T-helper 1 cell treated with Interleukin-12 subunit alpha and Interleukin-12 subunit beta and Interleukin-4 antibody, amounts not matched to agents 30 μg/mL and 1 μg/mL, for 36 hours (primary cell): ENCODE measurements at regions not wholly inside any gene's neighbourhood (a gene's known extent, or its start where the extent isn't known, plus 50 kb on each side); places are given as distances from the start of the nearest gene placed in this dataset.
"Not testable (repeated sequence)": the region's sequence is repeated elsewhere in the genome, so short reads cannot be mapped to it uniquely, and the experiment has no call there.

ENCODE experiments used
- H3K27ac Mint-ChIP-seq: one replicate; pipeline ENCODE4 v1.8.0; 2021; ENCODE audit warnings: mild to moderate bottlenecking, mixed read lengths
- H3K27me3 Mint-ChIP-seq: one replicate; pipeline ENCODE4 v1.8.0; 2021; ENCODE audit warnings: low read depth, mixed read lengths
- H3K36me3 Mint-ChIP-seq: one replicate; pipeline ENCODE4 v1.8.0; 2021; ENCODE audit warnings: low read depth, mixed read lengths
- H3K4me1 Mint-ChIP-seq: one replicate; pipeline ENCODE4 v1.8.0; 2021; ENCODE audit warnings: low read depth, mixed read lengths
- H3K4me3 Mint-ChIP-seq: one replicate; pipeline ENCODE4 v1.8.0; 2021; ENCODE audit warnings: mild to moderate bottlenecking, moderate library complexity, mixed read lengths
- H3K9me3 Mint-ChIP-seq: one replicate; pipeline ENCODE4 v1.8.0; 2021; ENCODE audit warnings: mixed read lengths

- Mint-ChIP-seq H3K4me1 (no peaks in the 10 kb centered on the region), H3K9me3 (peaks cover 4% of the 10 kb centered on the region), H3K27ac (no peak overlapping the region), H3K4me3 (no peak overlapping the region), H3K36me3 (no peaks in the 10 kb centered on the region), H3K27me3 (no peaks in the 10 kb centered on the region)
Measured at GRCh38 chr2:124967325-124967724, 942.2 kb downstream of the CNTNAP5 start.

GRCh38 chr2:124970030-124970429, 944.9 kb downstream of the CNTNAP5 start:
- H3K9me3 Mint-ChIP-seq: peaks cover 4% of the 10 kb centered on the region

GRCh38 chr2:124973396-124973795, 948.3 kb downstream of the CNTNAP5 start:
- Mint-ChIP-seq H3K27me3 (no peaks in the 10 kb centered on the region), H3K27ac (no peak overlapping the region), H3K4me1 (no peaks in the 10 kb centered on the region), H3K4me3 (no peak overlapping the region), H3K9me3 (peaks cover 4% of the 10 kb centered on the region), H3K36me3 (no peaks in the 10 kb centered on the region)

More at GRCh38 chr2:124970030-124970429, 944.9 kb downstream of the CNTNAP5 start:
- no peaks in the 10 kb centered on the region for H3K4me1 Mint-ChIP-seq
- H3K36me3 Mint-ChIP-seq: no peaks in the 10 kb centered on the region
- no peak overlapping the region for H3K27ac Mint-ChIP-seq
- no peak overlapping the region for H3K4me3 Mint-ChIP-seq
- H3K27me3 Mint-ChIP-seq: no peaks in the 10 kb centered on the region

GRCh38 chr2:124975224-124975623, 950.1 kb downstream of the CNTNAP5 start:
- Mint-ChIP-seq H3K27me3 (no peaks in the 10 kb centered on the region), H3K36me3 (no peaks in the 10 kb centered on the region), H3K27ac (no peak overlapping the region), H3K4me3 (no peak overlapping the region), H3K9me3 (no peaks in the 10 kb centered on the region), H3K4me1 (no peaks in the 10 kb centered on the region)

GRCh38 chr2:124975648-124976047, 950.6 kb downstream of the CNTNAP5 start:
- Mint-ChIP-seq H3K4me3 (no peak overlapping the region), H3K36me3 (no peaks in the 10 kb centered on the region), H3K4me1 (no peaks in the 10 kb centered on the region), H3K27ac (no peak overlapping the region), H3K27me3 (no peaks in the 10 kb centered on the region), H3K9me3 (no peaks in the 10 kb centered on the region)

- peaks cover 4% of the 10 kb centered on the region for H3K9me3 Mint-ChIP-seq
- H3K27ac Mint-ChIP-seq: no peak overlapping the region
- no peaks in the 10 kb centered on the region for H3K4me1 Mint-ChIP-seq
- H3K27me3 Mint-ChIP-seq: no peaks in the 10 kb centered on the region
- H3K36me3 Mint-ChIP-seq: no peaks in the 10 kb centered on the region
- no peak overlapping the region for H3K4me3 Mint-ChIP-seq
Measured at GRCh38 chr2:124978597-124978996, 953.5 kb downstream of the CNTNAP5 start.

GRCh38 chr2:124983595-124983994, 958.5 kb downstream of the CNTNAP5 start:
- no peaks in the 10 kb centered on the region for H3K27me3 Mint-ChIP-seq
- H3K27ac Mint-ChIP-seq: no peak overlapping the region
- H3K4me1 Mint-ChIP-seq: no peaks in the 10 kb centered on the region
- H3K36me3 Mint-ChIP-seq: no peaks in the 10 kb centered on the region
- peaks cover 16% of the 10 kb centered on the region for H3K9me3 Mint-ChIP-seq
- H3K4me3 Mint-ChIP-seq: no peak overlapping the region

- H3K9me3 Mint-ChIP-seq: peaks cover 21% of the 10 kb centered on the region
- H3K27me3 Mint-ChIP-seq: no peaks in the 10 kb centered on the region
- no peak overlapping the region for H3K4me3 Mint-ChIP-seq
- no peaks in the 10 kb centered on the region for H3K4me1 Mint-ChIP-seq
- H3K36me3 Mint-ChIP-seq: no peaks in the 10 kb centered on the region
- H3K27ac Mint-ChIP-seq: no peak overlapping the region
Measured at GRCh38 chr2:124985270-124985669, 960.2 kb downstream of the CNTNAP5 start.

- Mint-ChIP-seq H3K27me3 (no peaks in the 10 kb centered on the region), H3K27ac (no peak overlapping the region), H3K4me3 (no peak overlapping the region), H3K36me3 (no peaks in the 10 kb centered on the region), H3K9me3 (peaks cover 22% of the 10 kb centered on the region), H3K4me1 (no peaks in the 10 kb centered on the region)
Measured at GRCh38 chr2:124986136-124986535, 961.0 kb downstream of the CNTNAP5 start.

GRCh38 chr2:124986870-124987269, 961.8 kb downstream of the CNTNAP5 start:
- H3K27me3 Mint-ChIP-seq, H3K4me3 Mint-ChIP-seq, H3K27ac Mint-ChIP-seq, H3K36me3 Mint-ChIP-seq, H3K4me1 Mint-ChIP-seq: not testable (repeated sequence)
- H3K9me3 Mint-ChIP-seq: peaks cover 21% of the 10 kb centered on the region

- H3K27me3 Mint-ChIP-seq, H3K4me1 Mint-ChIP-seq, H3K36me3 Mint-ChIP-seq, H3K4me3 Mint-ChIP-seq, H3K27ac Mint-ChIP-seq: not testable (repeated sequence)
- peaks cover 21% of the 10 kb centered on the region for H3K9me3 Mint-ChIP-seq
Measured at GRCh38 chr2:124987436-124987835, 962.3 kb downstream of the CNTNAP5 start.

GRCh38 chr2:124988111-124988510, 963.0 kb downstream of the CNTNAP5 start:
- Mint-ChIP-seq H3K4me1 (no peaks in the 10 kb centered on the region), H3K27ac (no peak overlapping the region), H3K36me3 (no peaks in the 10 kb centered on the region), H3K9me3 (peaks cover 21% of the 10 kb centered on the region), H3K4me3 (no peak overlapping the region), H3K27me3 (no peaks in the 10 kb centered on the region)

GRCh38 chr2:124988794-124989193, 963.7 kb downstream of the CNTNAP5 start:
- Mint-ChIP-seq H3K36me3 (no peaks in the 10 kb centered on the region), H3K4me1 (no peaks in the 10 kb centered on the region), H3K4me3 (no peak overlapping the region), H3K27ac (no peak overlapping the region), H3K27me3 (no peaks in the 10 kb centered on the region), H3K9me3 (peaks cover 21% of the 10 kb centered on the region)

GRCh38 chr2:124993809-124994208, 968.7 kb downstream of the CNTNAP5 start:
- peaks cover 8% of the 10 kb centered on the region for H3K9me3 Mint-ChIP-seq
- H3K4me1 Mint-ChIP-seq: no peaks in the 10 kb centered on the region
- H3K27me3 Mint-ChIP-seq: no peaks in the 10 kb centered on the region
- no peak overlapping the region for H3K4me3 Mint-ChIP-seq
- no peaks in the 10 kb centered on the region for H3K36me3 Mint-ChIP-seq
- H3K27ac Mint-ChIP-seq: no peak overlapping the region

GRCh38 chr2:124995185-124995912, 970.3 kb downstream of the CNTNAP5 start:
- no peak overlapping the region for H3K27ac Mint-ChIP-seq
- H3K9me3 Mint-ChIP-seq: peaks cover 4% of the 10 kb centered on the region
- no peak overlapping the region for H3K4me3 Mint-ChIP-seq

GRCh38 chr2:124996406-124996805, 971.3 kb downstream of the CNTNAP5 start:
- Mint-ChIP-seq H3K27me3 (no peaks in the 10 kb centered on the region), H3K4me1 (no peaks in the 10 kb centered on the region), H3K9me3 (no peaks in the 10 kb centered on the region), H3K36me3 (no peaks in the 10 kb centered on the region), H3K4me3 (no peak overlapping the region), H3K27ac (no peak overlapping the region)

More at GRCh38 chr2:124995185-124995912, 970.3 kb downstream of the CNTNAP5 start:
- Mint-ChIP-seq H3K36me3 (no peaks in the 10 kb centered on the region), H3K27me3 (no peaks in the 10 kb centered on the region), H3K4me1 (no peaks in the 10 kb centered on the region)
